ENCODE measurements at regions not wholly inside any gene's neighbourhood (a gene's known extent, or its start where the extent isn't known, plus 50 kb on each side); places are given as distances from the start of the nearest gene placed in this dataset.

GRCh38 chr16:35931722-35932121 is 2472.3 kb downstream of the TP53TG3F start:
- DNase-seq = no peak

Data from COR-L47 (cell line).